ENCODE measurements at regions not wholly inside any gene's neighbourhood (a gene's known extent, or its start where the extent isn't known, plus 50 kb on each side); places are given as distances from the start of the nearest gene placed in this dataset.

DNA sequence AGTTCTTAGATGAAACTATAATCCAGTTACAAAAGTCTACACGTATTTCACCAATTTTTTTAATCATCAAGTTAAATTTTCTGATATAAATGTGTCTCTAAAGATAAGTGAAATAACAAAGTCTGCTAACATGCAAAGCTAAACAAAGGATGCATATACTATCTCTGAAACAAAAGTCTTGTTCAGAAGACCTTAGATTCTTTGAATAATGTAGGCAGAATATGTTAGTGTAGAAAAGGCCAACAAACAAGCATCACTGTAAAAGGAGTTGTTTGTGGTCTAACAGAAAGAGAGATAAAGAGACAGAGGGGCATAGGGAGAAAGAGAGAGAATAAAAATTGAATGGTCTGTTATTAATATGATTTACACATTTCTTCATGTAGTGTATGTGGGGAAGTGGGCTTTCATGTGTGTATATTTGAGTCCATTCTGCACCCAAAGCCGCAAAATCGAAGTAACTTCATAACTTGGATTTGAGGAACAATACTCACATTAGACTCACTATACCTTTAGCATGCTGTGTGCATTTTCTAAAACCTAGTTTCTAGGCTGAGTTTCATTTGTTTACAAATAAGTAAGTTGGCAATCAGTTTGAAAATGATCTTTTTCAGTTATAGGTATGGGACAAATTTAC is 734.8 kb upstream of the REG3G start:
- Histone ChIP-seq H2AFZ (ENCODE audit: insufficient read depth, low read depth, low read length, poor library complexity, severe bottlenecking) (no peak overlapping the region), H3K79me2 (ENCODE audit: insufficient read depth, low read length) (no peaks in the 10 kb centered on the region), H4K20me1 (ENCODE audit: insufficient read depth, low read length) (no peaks in the 10 kb centered on the region), H3K4me2 (replicated peaks; ENCODE audit: extremely low read depth, low read length, poor library complexity, severe bottlenecking) (no peak overlapping the region), H3K4me1 (ENCODE audit: control insufficient read depth in 1 of 2, insufficient read depth in 2 of 2, low read length in 2 of 2) (no peaks in the 10 kb centered on the region), H3K9ac (ENCODE audit: insufficient read depth, low read length, poor library complexity, severe bottlenecking) (no peak overlapping the region), H3K27me3 (ENCODE audit: control insufficient read depth in 2 of 2, insufficient read depth in 2 of 2, low read length in 2 of 2) (no peaks in the 10 kb centered on the region), H3K4me3 (replicated peaks in 1 of 3; ENCODE audit: low read depth in 2 of 3, low read length in 3 of 3) (no peak overlapping the region), H3K9me3 (replicated peaks in 1 of 2; ENCODE audit: control insufficient read depth in 1 of 2, insufficient read depth in 1 of 2, low read length in 2 of 2) (no peaks in the 10 kb centered on the region), H3K27ac (ENCODE audit: low read depth in 1 of 2, low read length in 2 of 2) (no peak overlapping the region), H3K36me3 (replicated peaks in 1 of 2; ENCODE audit: control insufficient read depth in 1 of 2, insufficient read depth in 2 of 2, low read length in 2 of 2) (no peaks in the 10 kb centered on the region)
- Mint-ChIP-seq H3K9me3 (peaks cover 0 to 2% (median 0%) of the 10 kb centered on the region in 7 donors), H3K36me3 (no peaks in the 10 kb centered on the region), H3K27ac (no peak overlapping the region), H3K27me3 (ENCODE audit: low read depth in 3 of 3) (peaks cover 0 to 1% (median 0%) of the 10 kb centered on the region in 3 donors), H3K4me3 (no peak overlapping the region), H3K4me1 (no peaks in the 10 kb centered on the region)
- no CpG with 5 or more reads among the region's 3 CpGs for WGBS (ENCODE audit: insufficient coverage)
- TF ChIP-seq, protein P1, sequence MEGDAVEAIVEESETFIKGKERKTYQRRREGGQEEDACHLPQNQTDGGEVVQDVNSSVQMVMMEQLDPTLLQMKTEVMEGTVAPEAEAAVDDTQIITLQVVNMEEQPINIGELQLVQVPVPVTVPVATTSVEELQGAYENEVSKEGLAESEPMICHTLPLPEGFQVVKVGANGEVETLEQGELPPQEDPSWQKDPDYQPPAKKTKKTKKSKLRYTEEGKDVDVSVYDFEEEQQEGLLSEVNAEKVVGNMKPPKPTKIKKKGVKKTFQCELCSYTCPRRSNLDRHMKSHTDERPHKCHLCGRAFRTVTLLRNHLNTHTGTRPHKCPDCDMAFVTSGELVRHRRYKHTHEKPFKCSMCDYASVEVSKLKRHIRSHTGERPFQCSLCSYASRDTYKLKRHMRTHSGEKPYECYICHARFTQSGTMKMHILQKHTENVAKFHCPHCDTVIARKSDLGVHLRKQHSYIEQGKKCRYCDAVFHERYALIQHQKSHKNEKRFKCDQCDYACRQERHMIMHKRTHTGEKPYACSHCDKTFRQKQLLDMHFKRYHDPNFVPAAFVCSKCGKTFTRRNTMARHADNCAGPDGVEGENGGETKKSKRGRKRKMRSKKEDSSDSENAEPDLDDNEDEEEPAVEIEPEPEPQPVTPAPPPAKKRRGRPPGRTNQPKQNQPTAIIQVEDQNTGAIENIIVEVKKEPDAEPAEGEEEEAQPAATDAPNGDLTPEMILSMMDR (IDR thresholded peaks at IDR 0.05) = no peak
- DNase-seq = no peak
- intact Hi-C loops (cut with micrococcal nuclease) = no loop called here

DNA sequence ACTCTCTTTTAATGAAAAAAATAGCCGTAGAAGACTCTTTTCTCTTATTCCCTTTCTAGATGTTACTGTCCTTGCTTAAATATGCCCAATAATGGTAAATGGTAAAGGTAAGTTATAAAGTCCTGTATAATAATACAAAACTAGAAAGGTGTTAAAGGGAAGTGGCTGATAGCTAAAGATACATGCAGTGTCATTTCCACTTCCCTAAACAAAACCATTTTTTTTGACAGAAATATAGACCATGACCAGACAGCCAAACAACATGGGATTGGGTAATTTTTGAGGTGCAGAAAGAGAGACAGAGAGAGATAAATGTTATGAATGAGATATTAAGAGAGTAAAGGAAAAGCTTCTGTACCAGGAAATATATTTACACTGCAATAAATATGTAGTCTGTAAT is 731.7 kb upstream of the REG3G start:
- no CpG with 5 or more reads among the region's 1 CpG for WGBS (ENCODE audit: insufficient coverage)
- Histone ChIP-seq H3K9ac (ENCODE audit: insufficient read depth, low read length, poor library complexity, severe bottlenecking) (no peak overlapping the region), H3K4me2 (replicated peaks; ENCODE audit: extremely low read depth, low read length, poor library complexity, severe bottlenecking) (no peak overlapping the region), H3K9me3 (replicated peaks in 1 of 2; ENCODE audit: control insufficient read depth in 1 of 2, insufficient read depth in 1 of 2, low read length in 2 of 2) (no peaks in the 10 kb centered on the region), H3K4me1 (ENCODE audit: control insufficient read depth in 1 of 2, insufficient read depth in 2 of 2, low read length in 2 of 2) (no peaks in the 10 kb centered on the region), H3K27ac (ENCODE audit: low read depth in 1 of 2, low read length in 2 of 2) (no peak overlapping the region), H4K20me1 (ENCODE audit: insufficient read depth, low read length) (no peaks in the 10 kb centered on the region), H3K36me3 (replicated peaks in 1 of 2; ENCODE audit: control insufficient read depth in 1 of 2, insufficient read depth in 2 of 2, low read length in 2 of 2) (no peaks in the 10 kb centered on the region), H2AFZ (ENCODE audit: insufficient read depth, low read depth, low read length, poor library complexity, severe bottlenecking) (no peak overlapping the region), H3K79me2 (ENCODE audit: insufficient read depth, low read length) (no peaks in the 10 kb centered on the region), H3K27me3 (ENCODE audit: control insufficient read depth in 2 of 2, insufficient read depth in 2 of 2, low read length in 2 of 2) (no peaks in the 10 kb centered on the region), H3K4me3 (replicated peaks in 1 of 3; ENCODE audit: low read depth in 2 of 3, low read length in 3 of 3) (no peak overlapping the region)
- H3K36me3 Mint-ChIP-seq = no peaks in the 10 kb centered on the region
- TF ChIP-seq, protein P1 (IDR thresholded peaks at IDR 0.05) = no peak
- H3K27me3 Mint-ChIP-seq (ENCODE audit: low read depth in 3 of 3) = peaks cover 0 to 1% (median 0%) of the 10 kb centered on the region in 3 donors
- intact Hi-C loops (cut with micrococcal nuclease) = no loop called here
- H3K9me3 Mint-ChIP-seq = peaks cover 0 to under 1% (median 0%) of the 10 kb centered on the region in 7 donors
- no peaks in the 10 kb centered on the region for H3K4me1 Mint-ChIP-seq
- no peak for DNase-seq
- H3K4me3 Mint-ChIP-seq = no peak overlapping the region
- peak overlapping the region in 1 of 7 donors; percentile 18 for H3K27ac Mint-ChIP-seq

Measured in CD14-positive monocyte (primary cell).